Astrocyte (in vitro differentiated cells and primary cell): ENCODE measurements at regions not wholly inside any gene's neighbourhood (a gene's known extent, or its start where the extent isn't known, plus 50 kb on each side); places are given as distances from the start of the nearest gene placed in this dataset.
"Not testable (repeated sequence)": the region's sequence is repeated elsewhere in the genome, so short reads cannot be mapped to it uniquely, and the experiment has no call there.

Experiments
- DNase-seq: peaks from one replicate; pipeline ENCODE4 v3.0.0-alpha.2; 2010; ENCODE audit warnings: low read depth
- FAIRE-seq: peaks from 2 replicates; lab custom pipeline; 2011; peaks lifted over from hg19 to GRCh38; lab: Jason Lieb, UNC
- H2AFZ ChIP-seq: 2 replicates; pipeline ENCODE4 v1.6.0; 2012; ENCODE audit warnings: low read depth, low read length, inconsistent platforms
- H3K27ac ChIP-seq: 2 replicates; pipeline ENCODE4 v1.5.1; 2011; ENCODE audit warnings: low read depth, low read length, inconsistent platforms
- H3K27me3 ChIP-seq: 2 replicates; pipeline ENCODE4 v1.6.0; 2011; ENCODE audit warnings: low read length, inconsistent platforms; ENCODE audit not compliant: insufficient read depth
- H3K36me3 ChIP-seq: 2 replicates; pipeline ENCODE4 v1.5.1; 2011; ENCODE audit warnings: low read length, inconsistent platforms; ENCODE audit not compliant: insufficient read depth
- H3K4me1 ChIP-seq: 2 replicates; pipeline ENCODE4 v1.5.1; 2011; ENCODE audit warnings: low read length, inconsistent platforms; ENCODE audit not compliant: insufficient read depth
- H3K4me2 ChIP-seq: 2 replicates; pipeline ENCODE4 v1.6.0; 2012; ENCODE audit warnings: low read length, inconsistent platforms
- H3K4me3 ChIP-seq: 2 replicates; pipeline ENCODE4 v1.5.1; 2011; ENCODE audit warnings: low read depth, mild to moderate bottlenecking, low read length, inconsistent platforms; ENCODE audit not compliant: insufficient read depth
- H3K79me2 ChIP-seq: 2 replicates; pipeline ENCODE4 v1.6.0; 2012; ENCODE audit warnings: mild to moderate bottlenecking, low read length, inconsistent platforms; ENCODE audit not compliant: insufficient read depth
- H3K9ac ChIP-seq: 2 replicates; pipeline ENCODE4 v1.6.0; 2012; ENCODE audit warnings: mild to moderate bottlenecking, low read length, inconsistent platforms
- H3K9me3 ChIP-seq: 2 replicates; pipeline ENCODE4 v1.5.1; 2012; ENCODE audit warnings: low read depth, mild to moderate bottlenecking, low read length, inconsistent platforms; ENCODE audit not compliant: insufficient read depth
- H4K20me1 ChIP-seq: 2 replicates; pipeline ENCODE4 v1.6.0; 2012; ENCODE audit warnings: low read length, inconsistent platforms; ENCODE audit not compliant: insufficient read depth
- H3K27ac Mint-ChIP-seq: one replicate; pipeline ENCODE4 v1.8.0; 2021; ENCODE audit warnings: mild to moderate bottlenecking, mixed read lengths; ENCODE audit not compliant: unreplicated experiment
- H3K27me3 Mint-ChIP-seq: one replicate; pipeline ENCODE4 v1.8.0; 2021; ENCODE audit warnings: low read depth, mixed read lengths; ENCODE audit not compliant: unreplicated experiment
- H3K36me3 Mint-ChIP-seq: one replicate; pipeline ENCODE4 v1.8.0; 2021; ENCODE audit warnings: low read depth, mixed read lengths; ENCODE audit not compliant: unreplicated experiment
- H3K4me1 Mint-ChIP-seq: one replicate; pipeline ENCODE4 v1.8.0; 2021; ENCODE audit warnings: low read depth, mixed read lengths; ENCODE audit not compliant: unreplicated experiment
- H3K4me3 Mint-ChIP-seq: one replicate; pipeline ENCODE4 v1.8.0; 2021; ENCODE audit warnings: mild to moderate bottlenecking, moderate library complexity, mixed read lengths; ENCODE audit not compliant: unreplicated experiment
- H3K9me3 Mint-ChIP-seq: one replicate; pipeline ENCODE4 v1.8.0; 2021; ENCODE audit warnings: mild to moderate bottlenecking, mixed read lengths; ENCODE audit not compliant: unreplicated experiment
- EZH2 ChIP-seq: IDR thresholded peaks from 2 replicates; pipeline ENCODE4 v1.6.1; 2012; ENCODE audit warnings: mild to moderate bottlenecking, low read length, inconsistent platforms; ENCODE audit not compliant: insufficient read depth
- TF ChIP-seq, protein P1 (sequence below): IDR thresholded peaks from 2 replicates; pipeline ENCODE4 v1.5.1; 2011; ENCODE audit warnings: low read depth, mild to moderate bottlenecking, inconsistent platforms, low read length, moderate library complexity; ENCODE audit not compliant: insufficient read depth

GRCh38 chr21:17697473-17697872 is 84.8 kb upstream of the BTG3 start:
- FAIRE-seq (no peak), DNase-seq (no peak)
- no peaks in the 10 kb centered on the region for H3K4me1 ChIP-seq
- H3K4me1 Mint-ChIP-seq, result no peaks in the 10 kb centered on the region
- no peaks in the 10 kb centered on the region for H3K36me3 ChIP-seq
- no peak overlapping the region for H3K9ac ChIP-seq
- no peaks in the 10 kb centered on the region for H4K20me1 ChIP-seq
- H3K4me3 Mint-ChIP-seq, result no peak overlapping the region
- H3K4me3 ChIP-seq, result no peak overlapping the region
- no peaks in the 10 kb centered on the region for H3K79me2 ChIP-seq
- TF ChIP-seq, protein P1, sequence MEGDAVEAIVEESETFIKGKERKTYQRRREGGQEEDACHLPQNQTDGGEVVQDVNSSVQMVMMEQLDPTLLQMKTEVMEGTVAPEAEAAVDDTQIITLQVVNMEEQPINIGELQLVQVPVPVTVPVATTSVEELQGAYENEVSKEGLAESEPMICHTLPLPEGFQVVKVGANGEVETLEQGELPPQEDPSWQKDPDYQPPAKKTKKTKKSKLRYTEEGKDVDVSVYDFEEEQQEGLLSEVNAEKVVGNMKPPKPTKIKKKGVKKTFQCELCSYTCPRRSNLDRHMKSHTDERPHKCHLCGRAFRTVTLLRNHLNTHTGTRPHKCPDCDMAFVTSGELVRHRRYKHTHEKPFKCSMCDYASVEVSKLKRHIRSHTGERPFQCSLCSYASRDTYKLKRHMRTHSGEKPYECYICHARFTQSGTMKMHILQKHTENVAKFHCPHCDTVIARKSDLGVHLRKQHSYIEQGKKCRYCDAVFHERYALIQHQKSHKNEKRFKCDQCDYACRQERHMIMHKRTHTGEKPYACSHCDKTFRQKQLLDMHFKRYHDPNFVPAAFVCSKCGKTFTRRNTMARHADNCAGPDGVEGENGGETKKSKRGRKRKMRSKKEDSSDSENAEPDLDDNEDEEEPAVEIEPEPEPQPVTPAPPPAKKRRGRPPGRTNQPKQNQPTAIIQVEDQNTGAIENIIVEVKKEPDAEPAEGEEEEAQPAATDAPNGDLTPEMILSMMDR, result no peak
- no peak for TF ChIP-seq EZH2
- no peaks in the 10 kb centered on the region for H3K36me3 Mint-ChIP-seq
- no peak overlapping the region for H3K27ac Mint-ChIP-seq
- H3K9me3 Mint-ChIP-seq, result peaks cover 3% of the 10 kb centered on the region
- no peak overlapping the region for H3K27ac ChIP-seq
- H3K27me3 Mint-ChIP-seq, result no peaks in the 10 kb centered on the region
- H3K27me3 ChIP-seq, result no peaks in the 10 kb centered on the region
- H3K9me3 ChIP-seq, result no peaks in the 10 kb centered on the region
- no peak overlapping the region for H2AFZ ChIP-seq
- no peak overlapping the region for H3K4me2 ChIP-seq

DNA sequence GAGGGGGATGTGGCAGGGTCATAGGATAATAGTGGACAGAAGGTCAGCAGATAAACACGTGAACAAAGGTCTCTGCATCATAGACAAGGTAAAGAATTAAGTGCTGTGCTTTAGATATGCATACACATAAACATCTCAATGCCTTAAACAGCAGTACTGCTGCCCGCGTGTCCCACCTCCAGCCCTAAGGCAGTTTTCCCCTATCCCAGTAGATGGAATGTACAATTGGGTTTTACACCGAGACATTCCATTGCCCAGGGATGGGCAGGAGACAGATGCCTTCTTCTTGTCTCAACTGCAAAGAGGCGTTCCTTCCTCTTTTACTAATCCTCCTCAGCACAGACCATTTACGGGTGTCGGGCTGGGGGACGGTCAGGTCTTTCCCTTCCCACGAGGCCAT is 81.7 kb upstream of the BTG3 start:
- not testable (repeated sequence) for H3K4me1 Mint-ChIP-seq, H3K4me2 ChIP-seq, H3K4me3 Mint-ChIP-seq, H3K27ac ChIP-seq, H3K79me2 ChIP-seq, H2AFZ ChIP-seq, H3K4me3 ChIP-seq, H3K9me3 ChIP-seq, H3K27me3 ChIP-seq, FAIRE-seq, H3K27ac Mint-ChIP-seq, H3K4me1 ChIP-seq, H3K36me3 Mint-ChIP-seq, H3K36me3 ChIP-seq, DNase-seq, H3K9me3 Mint-ChIP-seq, H3K9ac ChIP-seq, H4K20me1 ChIP-seq, H3K27me3 Mint-ChIP-seq

- Mint-ChIP-seq H3K27ac (no peak overlapping the region), H3K4me1 (peaks cover 2% of the 10 kb centered on the region), H3K9me3 (peaks cover 3% of the 10 kb centered on the region), H3K27me3 (no peaks in the 10 kb centered on the region), H3K4me3 (no peak overlapping the region), H3K36me3 (no peaks in the 10 kb centered on the region)
- no peak overlapping the region for H2AFZ ChIP-seq
- H3K4me2 ChIP-seq, result no peak overlapping the region
- H3K4me1 ChIP-seq, result peaks cover 3% of the 10 kb centered on the region
- no peaks in the 10 kb centered on the region for H3K36me3 ChIP-seq
- no peak overlapping the region for H3K9ac ChIP-seq
- no peaks in the 10 kb centered on the region for H4K20me1 ChIP-seq
- H3K4me3 ChIP-seq, result no peak overlapping the region
- H3K27me3 ChIP-seq, result no peaks in the 10 kb centered on the region
- TF ChIP-seq, protein P1, result no peak
- no peak for TF ChIP-seq EZH2
- no peak for DNase-seq
- no peak for FAIRE-seq
- H3K9me3 ChIP-seq, result no peaks in the 10 kb centered on the region
- H3K27ac ChIP-seq, result no peak overlapping the region
- no peaks in the 10 kb centered on the region for H3K79me2 ChIP-seq
These were observed 81.1 kb upstream of the BTG3 start for GRCh38 chr21:17693801-17694200.
